PFSK-1 (cell line): ENCODE measurements at regions not wholly inside any gene's neighbourhood (a gene's known extent, or its start where the extent isn't known, plus 50 kb on each side); places are given as distances from the start of the nearest gene placed in this dataset.

ENCODE experiments used
- FOXP2 ChIP-seq: optimal IDR thresholded peaks from 2 replicates; pipeline ENCODE3; 2011; ENCODE audit warnings: borderline replicate concordance, control low read depth, inconsistent platforms; ENCODE audit not compliant: insufficient read depth; ENCODE audit errors: extremely low read length, extremely low read depth
- POLR2AphosphoS5 ChIP-seq: IDR thresholded peaks from 2 replicates; pipeline ENCODE4 v1.6.1; 2012; ENCODE audit warnings: low read depth, mild to moderate bottlenecking, control low read depth, low read length, moderate library complexity
- SIN3A ChIP-seq: IDR thresholded peaks from 2 replicates; pipeline ENCODE4 v1.6.1; 2012; ENCODE audit warnings: mild to moderate bottlenecking, low read length, moderate library complexity, borderline replicate concordance; ENCODE audit not compliant: insufficient read depth
- TAF1 ChIP-seq: IDR thresholded peaks from 2 replicates; pipeline ENCODE4 v1.6.1; 2012; ENCODE audit warnings: low read length, control low read depth, borderline replicate concordance; ENCODE audit not compliant: insufficient read depth
- TF ChIP-seq, protein P1 (sequence below), 2 experiments: IDR thresholded peaks; 2 replicates each; pipeline versions ENCODE4 v1.6.1 to v1.8.0; 2011 to 2012; ENCODE audit warnings: low read depth in 2 of 2, low read length in 2 of 2, control low read depth in 1 of 2, inconsistent platforms in 1 of 2, mild to moderate bottlenecking in 1 of 2, moderate library complexity in 1 of 2; ENCODE audit not compliant: insufficient read depth in 1 of 2

DNA sequence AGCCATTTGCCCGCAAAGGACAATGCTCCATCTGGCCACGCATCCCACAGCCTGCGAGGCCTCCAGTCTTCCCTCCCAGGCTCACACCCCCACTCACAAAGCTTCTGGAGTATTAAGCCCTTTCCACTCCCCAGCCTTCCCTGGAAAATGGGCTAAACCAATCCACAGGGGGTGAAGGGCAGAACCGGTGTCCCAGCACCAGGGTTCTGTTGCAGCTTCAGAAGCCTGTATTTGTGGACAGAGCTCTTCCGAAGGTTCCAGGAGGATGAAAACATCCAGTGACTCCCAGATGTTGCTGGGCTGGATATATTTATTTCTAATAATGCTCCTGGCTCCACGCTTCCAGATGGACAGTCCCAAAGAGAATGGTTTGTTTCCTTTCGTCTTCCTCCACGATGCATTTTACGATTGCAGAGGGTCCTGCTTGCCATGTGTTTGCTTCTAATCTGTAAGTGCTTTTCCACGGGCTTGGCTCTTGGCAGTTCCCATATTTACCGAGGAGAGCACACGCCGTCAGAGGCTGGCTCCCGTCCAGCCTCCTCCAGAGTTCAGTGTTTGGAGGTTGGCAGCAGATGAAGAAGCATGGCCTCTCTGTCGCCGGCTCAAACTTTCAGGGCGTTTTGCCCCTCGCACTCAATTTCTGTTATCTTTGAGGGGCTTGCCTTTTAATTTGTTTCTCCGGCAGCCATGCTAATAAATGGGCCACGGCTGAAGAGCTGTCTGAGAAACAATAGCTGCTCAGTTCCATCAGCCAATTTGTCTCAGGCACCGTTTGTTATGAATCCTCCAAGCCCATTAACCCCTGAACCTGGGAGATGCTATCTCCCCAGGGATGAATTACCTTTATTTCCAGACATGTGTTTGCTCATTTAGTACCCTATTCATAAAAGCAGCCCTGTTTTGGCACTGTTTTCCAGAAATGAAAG is 367.9 kb upstream of the PROK2 start:
- TF ChIP-seq TAF1 (no peak), SIN3A (no peak), POLR2AphosphoS5 (no peak), FOXP2 (no peak)

DNA sequence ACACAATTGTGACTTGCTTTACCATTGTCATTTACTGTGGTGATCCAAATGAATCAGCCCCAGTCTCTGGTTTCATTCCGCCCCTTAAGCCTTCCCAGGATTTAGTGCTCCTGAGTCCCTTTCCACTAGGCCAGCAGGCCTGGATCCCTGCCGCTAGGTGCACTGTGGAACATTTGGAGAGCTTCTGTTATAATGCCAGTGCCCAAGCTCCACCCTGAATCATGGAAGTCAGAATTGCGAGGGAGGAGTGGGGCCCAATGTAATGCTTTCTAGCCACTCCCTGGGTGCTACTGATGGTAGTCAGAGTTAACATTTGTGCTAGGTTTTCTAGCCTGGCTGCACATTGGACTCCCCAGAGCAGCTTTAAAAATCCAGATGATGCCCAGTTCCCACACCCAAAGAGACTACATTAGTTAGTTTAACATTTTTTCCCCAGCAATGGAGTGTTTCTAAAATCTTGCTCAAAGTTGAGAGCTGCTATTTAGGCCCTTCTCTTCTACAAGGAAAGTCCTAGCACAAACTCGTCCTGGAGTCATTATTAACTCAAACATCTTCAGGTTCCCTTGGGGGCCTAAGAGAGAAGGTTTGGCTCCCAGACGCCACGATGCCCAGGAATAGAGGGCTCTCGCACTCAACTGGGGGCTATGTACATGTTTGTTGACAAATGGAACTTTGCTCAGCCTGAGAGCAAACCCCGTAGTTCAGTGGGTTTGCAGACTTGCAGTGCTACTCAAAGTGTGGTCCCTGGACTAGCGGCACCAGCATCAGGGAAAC is 366.7 kb upstream of the PROK2 start:
- TF ChIP-seq POLR2AphosphoS5 (no peak), TAF1 (no peak), FOXP2 (no peak), SIN3A (no peak)
- TF ChIP-seq, protein P1, sequence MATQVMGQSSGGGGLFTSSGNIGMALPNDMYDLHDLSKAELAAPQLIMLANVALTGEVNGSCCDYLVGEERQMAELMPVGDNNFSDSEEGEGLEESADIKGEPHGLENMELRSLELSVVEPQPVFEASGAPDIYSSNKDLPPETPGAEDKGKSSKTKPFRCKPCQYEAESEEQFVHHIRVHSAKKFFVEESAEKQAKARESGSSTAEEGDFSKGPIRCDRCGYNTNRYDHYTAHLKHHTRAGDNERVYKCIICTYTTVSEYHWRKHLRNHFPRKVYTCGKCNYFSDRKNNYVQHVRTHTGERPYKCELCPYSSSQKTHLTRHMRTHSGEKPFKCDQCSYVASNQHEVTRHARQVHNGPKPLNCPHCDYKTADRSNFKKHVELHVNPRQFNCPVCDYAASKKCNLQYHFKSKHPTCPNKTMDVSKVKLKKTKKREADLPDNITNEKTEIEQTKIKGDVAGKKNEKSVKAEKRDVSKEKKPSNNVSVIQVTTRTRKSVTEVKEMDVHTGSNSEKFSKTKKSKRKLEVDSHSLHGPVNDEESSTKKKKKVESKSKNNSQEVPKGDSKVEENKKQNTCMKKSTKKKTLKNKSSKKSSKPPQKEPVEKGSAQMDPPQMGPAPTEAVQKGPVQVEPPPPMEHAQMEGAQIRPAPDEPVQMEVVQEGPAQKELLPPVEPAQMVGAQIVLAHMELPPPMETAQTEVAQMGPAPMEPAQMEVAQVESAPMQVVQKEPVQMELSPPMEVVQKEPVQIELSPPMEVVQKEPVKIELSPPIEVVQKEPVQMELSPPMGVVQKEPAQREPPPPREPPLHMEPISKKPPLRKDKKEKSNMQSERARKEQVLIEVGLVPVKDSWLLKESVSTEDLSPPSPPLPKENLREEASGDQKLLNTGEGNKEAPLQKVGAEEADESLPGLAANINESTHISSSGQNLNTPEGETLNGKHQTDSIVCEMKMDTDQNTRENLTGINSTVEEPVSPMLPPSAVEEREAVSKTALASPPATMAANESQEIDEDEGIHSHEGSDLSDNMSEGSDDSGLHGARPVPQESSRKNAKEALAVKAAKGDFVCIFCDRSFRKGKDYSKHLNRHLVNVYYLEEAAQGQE (IDR thresholded peaks at IDR 0.05; ENCODE audit: insufficient read depth in 1 of 2, low read depth in 2 of 2, low read length in 2 of 2): no peak

DNA sequence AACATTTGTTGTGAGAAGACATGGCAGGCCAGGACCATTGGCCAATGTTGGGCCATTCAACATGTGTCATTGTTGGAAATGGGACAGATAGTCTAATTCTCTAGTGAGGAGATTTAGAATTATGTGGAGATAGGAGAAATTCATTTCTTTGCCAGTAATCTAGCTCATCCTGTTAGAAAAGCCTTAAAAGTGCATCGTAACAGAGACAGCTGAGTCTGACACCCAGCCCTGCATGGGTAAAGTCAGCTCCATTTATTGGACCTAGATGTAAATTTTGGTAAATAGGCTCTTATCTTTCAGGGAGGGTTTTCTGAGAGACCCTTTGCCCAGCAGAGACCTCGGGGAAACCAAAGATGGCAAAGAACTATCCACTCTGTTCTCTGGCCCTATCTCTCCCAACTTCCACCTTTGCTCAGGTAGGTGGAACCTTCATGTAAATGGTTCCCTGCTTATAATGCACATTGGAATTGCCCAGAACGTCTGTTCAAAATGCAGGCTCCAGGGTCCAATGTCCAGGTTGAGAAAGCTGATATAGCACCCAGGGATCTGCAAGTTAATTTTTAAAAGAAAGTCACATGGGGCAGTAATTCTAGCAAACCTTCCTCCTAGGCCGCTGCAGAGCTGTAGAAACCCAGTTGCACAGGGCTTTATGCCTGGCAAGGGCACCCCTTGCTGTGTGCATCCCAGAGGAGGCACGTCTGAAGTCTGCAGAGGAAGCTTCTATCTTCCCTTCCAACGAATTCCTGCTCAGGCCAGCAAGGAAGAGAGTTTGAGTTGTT is 365.9 kb upstream of the PROK2 start:
- TF ChIP-seq FOXP2 (no peak), SIN3A (no peak), POLR2AphosphoS5 (no peak), TAF1 (no peak)
- TF ChIP-seq, protein P1 (IDR thresholded peaks at IDR 0.05; ENCODE audit: insufficient read depth in 1 of 2, low read depth in 2 of 2, low read length in 2 of 2): no peak

DNA sequence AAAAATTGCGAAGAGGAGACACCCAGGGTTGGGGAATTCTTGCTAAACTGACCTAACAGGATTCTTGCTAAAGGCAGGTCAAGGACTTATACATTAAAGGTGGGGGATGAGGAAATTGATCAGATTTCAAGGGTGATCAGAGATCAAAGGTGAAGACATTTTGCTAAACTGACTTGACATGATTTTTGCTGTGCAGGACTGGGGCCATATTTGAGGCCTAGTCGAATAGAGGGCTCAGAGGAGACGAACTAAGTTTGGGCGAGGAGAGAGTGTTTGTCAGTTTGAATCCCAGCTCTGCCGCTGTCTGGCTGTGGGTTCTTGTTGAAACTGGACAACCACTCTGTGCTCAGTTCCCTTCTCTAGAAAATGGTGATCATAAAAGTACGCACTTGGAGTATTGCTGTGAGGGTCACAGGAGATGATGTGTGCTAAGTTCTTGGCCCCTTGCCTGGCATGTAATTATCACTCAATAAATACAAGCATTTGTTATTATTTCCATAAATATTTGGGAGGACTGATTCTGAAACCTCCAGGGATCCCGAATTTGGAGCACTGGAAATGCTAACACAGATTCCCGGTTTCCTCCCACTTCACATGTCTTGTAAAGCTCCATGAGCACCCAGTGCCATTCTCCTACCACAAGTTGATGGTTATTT is 364.8 kb upstream of the PROK2 start:
- TF ChIP-seq POLR2AphosphoS5 (no peak), FOXP2 (no peak)
- TF ChIP-seq, protein P1 (IDR thresholded peaks at IDR 0.05; ENCODE audit: insufficient read depth in 1 of 2, low read depth in 2 of 2, low read length in 2 of 2): no peak

DNA sequence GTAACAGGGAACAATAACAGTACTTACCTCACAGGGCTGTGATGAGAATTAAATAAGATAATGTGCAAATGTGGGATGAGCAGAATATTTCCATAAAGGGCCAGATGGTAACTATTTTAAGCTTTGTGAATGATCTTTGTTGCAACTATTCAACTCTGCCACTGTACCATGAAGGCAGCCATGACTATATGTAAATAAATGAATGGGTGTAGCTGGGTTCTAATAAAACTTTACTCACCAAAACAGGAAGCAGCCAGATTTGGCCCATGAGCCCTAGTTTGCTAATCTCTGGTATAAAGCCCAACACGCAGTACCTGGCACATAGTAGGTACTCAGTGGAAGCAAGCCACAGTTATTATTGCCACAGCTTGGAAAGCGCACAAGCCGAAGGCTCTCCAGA is 362.7 kb upstream of the PROK2 start:
- TF ChIP-seq, protein P1 (IDR thresholded peaks at IDR 0.05; ENCODE audit: insufficient read depth in 1 of 2, low read depth in 2 of 2, low read length in 2 of 2): no peak
- TF ChIP-seq POLR2AphosphoS5: no peak
